ENCODE measurements at regions not wholly inside any gene's neighbourhood (a gene's known extent, or its start where the extent isn't known, plus 50 kb on each side); places are given as distances from the start of the nearest gene placed in this dataset.
"Not testable (repeated sequence)": the region's sequence is repeated elsewhere in the genome, so short reads cannot be mapped to it uniquely, and the experiment has no call there.

GRCh38 chr20:22523128-22523498 lies 61.3 kb downstream of the FOXA2 start:
- TF ChIP-seq, protein P1, sequence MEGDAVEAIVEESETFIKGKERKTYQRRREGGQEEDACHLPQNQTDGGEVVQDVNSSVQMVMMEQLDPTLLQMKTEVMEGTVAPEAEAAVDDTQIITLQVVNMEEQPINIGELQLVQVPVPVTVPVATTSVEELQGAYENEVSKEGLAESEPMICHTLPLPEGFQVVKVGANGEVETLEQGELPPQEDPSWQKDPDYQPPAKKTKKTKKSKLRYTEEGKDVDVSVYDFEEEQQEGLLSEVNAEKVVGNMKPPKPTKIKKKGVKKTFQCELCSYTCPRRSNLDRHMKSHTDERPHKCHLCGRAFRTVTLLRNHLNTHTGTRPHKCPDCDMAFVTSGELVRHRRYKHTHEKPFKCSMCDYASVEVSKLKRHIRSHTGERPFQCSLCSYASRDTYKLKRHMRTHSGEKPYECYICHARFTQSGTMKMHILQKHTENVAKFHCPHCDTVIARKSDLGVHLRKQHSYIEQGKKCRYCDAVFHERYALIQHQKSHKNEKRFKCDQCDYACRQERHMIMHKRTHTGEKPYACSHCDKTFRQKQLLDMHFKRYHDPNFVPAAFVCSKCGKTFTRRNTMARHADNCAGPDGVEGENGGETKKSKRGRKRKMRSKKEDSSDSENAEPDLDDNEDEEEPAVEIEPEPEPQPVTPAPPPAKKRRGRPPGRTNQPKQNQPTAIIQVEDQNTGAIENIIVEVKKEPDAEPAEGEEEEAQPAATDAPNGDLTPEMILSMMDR (IDR thresholded peaks at IDR 0.05; ENCODE audit: control insufficient read depth, extremely low read depth, insufficient read depth) = no peak
- no peak overlapping the region for H3K4me3 ChIP-seq (ENCODE audit: low read depth, low read length)
- no peak for DNase-seq (ENCODE audit: low read depth)

DNA sequence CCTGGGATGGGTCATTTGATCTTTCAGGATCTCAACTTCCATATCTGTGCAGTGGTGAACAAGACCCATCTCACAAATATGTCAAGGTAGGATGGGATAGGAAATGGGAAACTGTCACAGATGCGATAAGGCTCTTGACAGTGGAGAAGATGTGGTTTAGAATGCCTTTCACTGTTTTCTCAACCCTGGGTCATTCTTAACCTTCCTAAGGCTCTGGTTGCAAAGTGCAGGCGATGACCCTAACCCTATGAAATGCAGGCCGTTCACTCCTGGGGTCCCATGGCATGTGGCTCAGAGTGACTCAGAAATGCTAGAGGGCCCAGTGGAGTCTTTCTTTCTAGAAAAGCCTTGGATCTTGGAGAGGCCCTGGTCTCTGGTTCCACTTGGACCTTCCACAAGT lies 61.7 kb downstream of the FOXA2 start:
- no peak for DNase-seq (ENCODE audit: low read depth)
- TF ChIP-seq, protein P1 (IDR thresholded peaks at IDR 0.05; ENCODE audit: control insufficient read depth, extremely low read depth, insufficient read depth) = no peak
- H3K4me3 ChIP-seq (ENCODE audit: low read depth, low read length) = no peak overlapping the region

DNA sequence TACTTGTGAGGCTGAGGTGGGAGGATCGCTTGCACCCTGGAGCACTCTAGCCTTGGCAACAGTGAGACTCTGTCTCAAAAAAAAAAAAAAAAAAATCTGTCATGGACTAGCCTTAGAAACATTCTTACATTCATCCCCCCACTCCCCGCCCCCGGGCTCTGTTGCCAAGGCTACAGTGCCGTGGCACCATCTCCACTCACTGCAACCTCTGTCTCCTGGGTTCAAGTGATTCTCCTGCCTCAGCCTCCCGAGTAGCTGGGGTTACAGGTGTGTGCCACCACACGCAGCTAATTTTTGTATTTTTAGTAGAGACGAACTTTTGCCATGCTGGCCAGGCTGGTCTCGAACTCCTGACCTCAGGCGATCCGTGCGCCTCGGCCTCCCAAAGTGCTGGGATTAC lies 62.4 kb downstream of the FOXA2 start:
- DNase-seq (ENCODE audit: low read depth); H3K4me3 ChIP-seq (ENCODE audit: low read depth, low read length): not testable (repeated sequence)

DNA sequence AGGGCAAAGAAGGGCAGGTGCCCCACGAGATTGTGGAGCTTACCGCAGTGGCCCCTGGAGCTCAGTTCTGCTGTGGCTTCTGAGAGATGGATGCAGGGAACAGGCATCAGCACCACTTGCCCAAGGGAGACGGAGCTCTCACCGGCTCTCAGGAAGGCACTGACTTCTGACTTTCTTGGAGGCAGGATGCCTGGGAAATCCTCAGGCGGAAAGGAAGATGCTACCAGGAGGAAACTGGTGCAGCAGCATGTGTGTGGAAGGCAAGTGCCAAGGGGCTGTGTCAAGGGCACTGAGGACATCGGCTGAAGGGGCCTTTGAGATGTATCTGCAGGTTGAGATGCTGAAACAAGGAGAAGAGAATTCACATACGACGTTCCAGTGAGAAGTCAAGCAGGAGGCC lies 64.0 kb downstream of the FOXA2 start:
- TF ChIP-seq, protein P1 (IDR thresholded peaks at IDR 0.05; ENCODE audit: control insufficient read depth, extremely low read depth, insufficient read depth) = no peak
- DNase-seq (ENCODE audit: low read depth) = no peak
- no peak overlapping the region for H3K4me3 ChIP-seq (ENCODE audit: low read depth, low read length)

GRCh38 chr20:22515264-22515663 lies 69.1 kb downstream of the FOXA2 start:
- TF ChIP-seq, protein P1 (IDR thresholded peaks at IDR 0.05; ENCODE audit: control insufficient read depth, extremely low read depth, insufficient read depth) = no peak
- H3K4me3 ChIP-seq (ENCODE audit: low read depth, low read length) = no peak overlapping the region
- no peak for DNase-seq (ENCODE audit: low read depth)

- H3K4me3 ChIP-seq (ENCODE audit: low read depth, low read length) = no peak overlapping the region
- TF ChIP-seq, protein P1 (IDR thresholded peaks at IDR 0.05; ENCODE audit: control insufficient read depth, extremely low read depth, insufficient read depth) = no peak
- DNase-seq (ENCODE audit: low read depth) = no peak
Measured at GRCh38 chr20:22513574-22513973, 70.8 kb downstream of the FOXA2 start.

- TF ChIP-seq, protein P1 (IDR thresholded peaks at IDR 0.05; ENCODE audit: control insufficient read depth, extremely low read depth, insufficient read depth) = no peak
- no peak for DNase-seq (ENCODE audit: low read depth)
- no peak overlapping the region for H3K4me3 ChIP-seq (ENCODE audit: low read depth, low read length)
Measured at GRCh38 chr20:22512911-22513489, 71.4 kb downstream of the FOXA2 start.
